Kidney epithelial cell (primary cell): ENCODE measurements at regions not wholly inside any gene's neighbourhood (a gene's known extent, or its start where the extent isn't known, plus 50 kb on each side); places are given as distances from the start of the nearest gene placed in this dataset.

Experiments used
- DNase-seq: peaks from one replicate; pipeline ENCODE4 v3.0.0-alpha.2; 2010; ENCODE audit warnings: low read depth
- H3K27me3 ChIP-seq: 2 replicates; pipeline ENCODE4 v1.6.0; 2011; ENCODE audit warnings: low read length; ENCODE audit not compliant: control insufficient read depth, insufficient read depth
- H3K36me3 ChIP-seq: 2 replicates; pipeline ENCODE4 v1.5.1; 2011; ENCODE audit warnings: low read length; ENCODE audit not compliant: control insufficient read depth, insufficient read depth
- H3K4me3 ChIP-seq: 2 replicates; pipeline ENCODE4 v1.5.1; 2011; ENCODE audit warnings: low read depth, mild to moderate bottlenecking, control low read depth, low read length
- TF ChIP-seq, protein P1 (sequence below): IDR thresholded peaks from 2 replicates; pipeline ENCODE4 v1.5.1; 2011; ENCODE audit warnings: mild to moderate bottlenecking, moderate library complexity, low read length, control low read depth, inconsistent platforms; ENCODE audit not compliant: insufficient read depth, poor library complexity, severe bottlenecking

- Histone ChIP-seq H3K36me3 (no peaks in the 10 kb centered on the region), H3K27me3 (no peaks in the 10 kb centered on the region), H3K4me3 (no peak overlapping the region)
- DNase-seq, result peak; percentile 2
- TF ChIP-seq, protein P1, sequence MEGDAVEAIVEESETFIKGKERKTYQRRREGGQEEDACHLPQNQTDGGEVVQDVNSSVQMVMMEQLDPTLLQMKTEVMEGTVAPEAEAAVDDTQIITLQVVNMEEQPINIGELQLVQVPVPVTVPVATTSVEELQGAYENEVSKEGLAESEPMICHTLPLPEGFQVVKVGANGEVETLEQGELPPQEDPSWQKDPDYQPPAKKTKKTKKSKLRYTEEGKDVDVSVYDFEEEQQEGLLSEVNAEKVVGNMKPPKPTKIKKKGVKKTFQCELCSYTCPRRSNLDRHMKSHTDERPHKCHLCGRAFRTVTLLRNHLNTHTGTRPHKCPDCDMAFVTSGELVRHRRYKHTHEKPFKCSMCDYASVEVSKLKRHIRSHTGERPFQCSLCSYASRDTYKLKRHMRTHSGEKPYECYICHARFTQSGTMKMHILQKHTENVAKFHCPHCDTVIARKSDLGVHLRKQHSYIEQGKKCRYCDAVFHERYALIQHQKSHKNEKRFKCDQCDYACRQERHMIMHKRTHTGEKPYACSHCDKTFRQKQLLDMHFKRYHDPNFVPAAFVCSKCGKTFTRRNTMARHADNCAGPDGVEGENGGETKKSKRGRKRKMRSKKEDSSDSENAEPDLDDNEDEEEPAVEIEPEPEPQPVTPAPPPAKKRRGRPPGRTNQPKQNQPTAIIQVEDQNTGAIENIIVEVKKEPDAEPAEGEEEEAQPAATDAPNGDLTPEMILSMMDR, result no peak
These were observed 96.3 kb upstream of the MSX1 start for GRCh38 chr4:4762909-4763821.

DNA sequence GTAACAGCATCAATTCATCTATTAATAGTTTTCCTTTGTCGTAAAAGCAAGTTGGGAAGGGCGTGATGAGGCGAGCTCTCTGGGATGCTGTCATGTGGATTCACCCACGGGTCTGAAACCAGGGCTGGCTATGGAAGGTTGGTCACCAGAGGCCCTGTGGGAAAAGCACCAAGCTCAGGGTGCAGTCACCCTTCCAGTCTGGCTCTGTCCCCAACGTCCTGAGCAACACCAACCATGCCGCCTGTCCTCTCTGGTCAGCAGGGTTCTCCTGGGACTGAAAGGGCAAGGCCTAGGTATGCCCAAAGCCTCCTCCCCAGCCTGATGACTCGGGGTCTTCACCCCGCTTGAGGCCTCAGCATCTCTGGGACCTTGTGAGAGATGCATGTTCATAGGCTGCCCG is 97.2 kb upstream of the MSX1 start:
- no peak for DNase-seq
- Histone ChIP-seq H3K4me3 (no peak overlapping the region), H3K27me3 (no peaks in the 10 kb centered on the region), H3K36me3 (no peaks in the 10 kb centered on the region)
- TF ChIP-seq, protein P1, result no peak

DNA sequence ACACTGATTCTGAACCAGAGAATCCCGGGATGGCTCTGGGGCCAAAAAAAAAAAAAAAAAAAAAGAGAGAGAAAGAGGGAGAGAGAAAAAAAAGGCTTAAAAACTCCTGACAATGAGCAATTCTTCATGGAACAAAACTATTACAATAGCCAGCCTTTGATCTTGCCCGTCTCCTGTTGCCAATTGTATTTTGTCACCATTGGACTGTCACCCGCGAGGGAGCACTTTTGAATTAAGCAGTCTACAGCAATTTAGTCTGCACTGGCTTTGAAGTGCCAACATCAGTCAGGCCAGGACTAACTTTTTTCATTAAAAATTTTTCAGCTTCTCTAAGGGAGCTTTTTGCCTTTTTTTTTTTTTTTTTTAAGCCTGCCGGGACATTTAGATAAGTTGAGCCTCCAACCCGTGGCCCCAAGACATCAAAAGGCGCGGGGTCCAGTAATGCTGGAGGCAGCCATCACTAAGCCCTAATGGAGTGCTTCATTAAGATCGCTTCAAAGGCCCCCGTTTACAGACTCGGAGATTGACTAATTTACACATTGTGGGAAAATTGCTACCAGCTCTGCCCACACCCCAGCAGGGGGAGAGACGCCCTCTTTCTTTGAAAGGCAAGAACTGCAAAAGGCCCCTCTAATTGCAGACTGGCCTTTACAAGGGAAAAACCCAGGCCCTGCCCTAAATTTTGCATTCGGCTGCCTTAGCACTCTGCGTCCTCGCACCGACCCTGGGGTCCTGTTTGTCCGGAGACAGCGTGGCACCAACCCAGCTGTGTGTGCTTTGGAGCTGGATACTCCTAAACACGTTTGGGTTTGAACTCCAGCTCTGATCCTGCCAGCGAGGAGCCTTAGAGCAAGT is 98.1 kb upstream of the MSX1 start:
- no peaks in the 10 kb centered on the region for H3K36me3 ChIP-seq
- no peak for DNase-seq
- H3K4me3 ChIP-seq, result no peak overlapping the region
- TF ChIP-seq, protein P1, result peak; percentile 4
- H3K27me3 ChIP-seq, result no peaks in the 10 kb centered on the region

GRCh38 chr4:4759883-4760282 is 99.6 kb upstream of the MSX1 start:
- no peaks in the 10 kb centered on the region for H3K27me3 ChIP-seq
- no peak for DNase-seq
- no peaks in the 10 kb centered on the region for H3K36me3 ChIP-seq
- TF ChIP-seq, protein P1, result no peak
- no peak overlapping the region for H3K4me3 ChIP-seq

DNA sequence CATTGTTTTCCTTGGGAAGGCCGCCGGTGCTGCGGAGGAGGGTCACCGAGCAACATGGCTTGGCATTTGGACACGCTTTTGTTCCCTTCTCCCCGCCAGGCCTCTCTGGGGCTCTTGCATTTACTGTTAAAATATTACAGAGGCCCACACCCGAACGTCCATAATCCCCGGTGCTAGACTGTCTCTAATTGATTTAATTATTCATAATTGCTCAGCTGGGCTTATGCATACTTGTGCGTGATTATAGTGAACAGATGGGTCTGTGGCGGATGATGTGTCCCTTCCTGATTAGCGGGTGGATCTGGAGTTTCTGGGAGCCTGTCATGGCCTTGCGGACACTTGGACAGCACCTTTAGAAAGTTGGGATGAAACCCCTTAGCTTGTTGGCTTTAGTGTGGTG is 100.2 kb upstream of the MSX1 start:
- no peak for DNase-seq

More for the DNA sequence above, 100.2 kb upstream of the MSX1 start:
- Histone ChIP-seq H3K36me3 (no peaks in the 10 kb centered on the region), H3K27me3 (no peaks in the 10 kb centered on the region), H3K4me3 (no peak overlapping the region)
- TF ChIP-seq, protein P1, result no peak
